Ovary (tissue), 7 donors: ENCODE measurements at regions not wholly inside any gene's neighbourhood (a gene's known extent, or its start where the extent isn't known, plus 50 kb on each side); places are given as distances from the start of the nearest gene placed in this dataset.

Experiments
- DNase-seq, 5 donors: peaks; one replicate each; pipeline ENCODE4 v3.0.0-alpha.2; 2019 to 2020
- H3K27ac ChIP-seq, 2 donors: fragments of 200-600 bp; one replicate each; pipeline versions ENCODE4 v1.5.1 to v1.8.0; 2019 to 2022
- H3K27me3 ChIP-seq: fragments of 200-600 bp; one replicate; pipeline ENCODE4 v1.8.0; 2022
- H3K36me3 ChIP-seq: fragments of 200-600 bp; sonication (generic); one replicate; pipeline ENCODE4 v1.5.1; 2019
- H3K4me1 ChIP-seq: one replicate; pipeline ENCODE4 v1.8.1; 2013; ENCODE audit warnings: mild to moderate bottlenecking, moderate library complexity; ENCODE audit not compliant: insufficient read depth
- H3K4me3 ChIP-seq: fragments of 200-600 bp; sonication (generic); one replicate; pipeline ENCODE4 v1.5.1; 2017
- H3K9me3 ChIP-seq, 2 donors: fragments of 200-600 bp in 1 of 2; sonication (generic) in 1 of 2; one replicate each; pipeline versions ENCODE4 v1.5.1 to v1.8.1; 2013 to 2019; ENCODE audit warnings: mild to moderate bottlenecking in 1 of 2, moderate library complexity in 1 of 2
- EP300 ChIP-seq: sonication (generic); formaldehyde crosslinking; IDR thresholded peaks from one replicate; pipeline ENCODE4 v1.6.1; 2017; ENCODE audit warnings: antibody characterized with exemption
- POLR2A ChIP-seq: fragments of 450-650 bp; IDR thresholded peaks from one replicate; pipeline ENCODE4 v1.6.1; 2017; ENCODE audit warnings: antibody characterized with exemption, mild to moderate bottlenecking, moderate library complexity
- WGBS, 3 donors: extraction: QIAGEN DNeasy Blood & Tissue Kit in 1 of 3; methylation state at CpG; one replicate each; pipeline versions ENCODE4 v1.1.5 to v1.1.7; 2013 to 2017; 5-methylcytosine and 5-hydroxymethylcytosine counted together
- intact Hi-C, 4 donors: fragments of 100-400 bp; cut with DNase I; formaldehyde crosslinking; loops; one replicate each; pipeline versions ENCODE4 v1.11.0 to v1.15.1; 2022 to 2023
- TF ChIP-seq, protein P1 (sequence below), 3 donors: fragments of 450-650 bp in 2 of 3; fragments of 200-600 bp in 1 of 3; IDR thresholded peaks; one replicate each; pipeline versions ENCODE4 v1.5.1 to v1.8.0; 2016 to 2022; ENCODE audit warnings: antibody characterized with exemption in 3 of 3, mild to moderate bottlenecking in 1 of 3
- donor health status: DM: no; HTN: no; CAD: no; lungs with moderate emphysema.
- donor health status: DM: no; HTN: no; CAD: no.
- donor health status: Bipolar disorder and iron deficiency.
- donor health status: DM: no; HTN: no; CAD: no.
- donor health status: DM: yes; HTN: yes; CAD: no.

DNA sequence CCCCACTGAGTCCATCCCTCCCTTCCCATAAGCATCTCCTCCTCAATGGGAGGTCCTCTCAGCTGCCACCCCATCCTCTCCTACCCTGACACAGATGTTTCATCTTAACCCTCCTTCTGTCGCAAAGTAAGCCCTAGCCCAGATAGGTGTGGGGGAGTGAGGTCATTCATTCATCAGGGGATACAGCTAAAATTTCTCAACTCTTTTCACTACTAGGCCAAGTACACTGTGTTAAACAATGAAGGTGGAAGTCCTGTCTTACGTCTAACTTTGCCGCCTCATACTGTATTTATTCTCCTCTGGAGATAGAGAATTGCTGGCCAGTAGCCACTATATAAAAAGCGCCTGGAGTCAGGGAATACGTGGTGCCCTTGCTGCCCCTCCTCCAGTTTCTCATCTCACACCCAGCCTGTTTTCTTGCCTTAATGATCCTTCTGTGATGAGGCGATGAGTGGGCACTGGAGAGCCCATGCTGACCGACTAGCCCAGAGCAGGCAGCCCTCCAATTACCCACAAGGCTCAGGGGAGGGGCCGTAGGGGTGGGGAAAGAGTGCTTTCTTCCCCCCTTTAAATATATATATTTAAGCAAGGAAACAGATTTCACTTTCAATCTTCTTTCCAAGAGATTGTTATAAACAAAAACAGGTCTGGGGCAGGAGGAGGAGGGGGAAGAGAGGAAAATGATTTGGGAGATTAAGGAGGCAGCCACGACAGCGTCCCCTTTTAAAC lies 149.5 kb downstream of the PJA1 start:
- Histone ChIP-seq H3K27ac (no peak overlapping the region), H3K27me3 (no peaks in the 10 kb centered on the region), H3K4me1 (peaks cover 10% of the 10 kb centered on the region), H3K36me3 (no peaks in the 10 kb centered on the region), H3K9me3 (no peaks in the 10 kb centered on the region), H3K4me3 (no peak overlapping the region)
- TF ChIP-seq, protein P1, sequence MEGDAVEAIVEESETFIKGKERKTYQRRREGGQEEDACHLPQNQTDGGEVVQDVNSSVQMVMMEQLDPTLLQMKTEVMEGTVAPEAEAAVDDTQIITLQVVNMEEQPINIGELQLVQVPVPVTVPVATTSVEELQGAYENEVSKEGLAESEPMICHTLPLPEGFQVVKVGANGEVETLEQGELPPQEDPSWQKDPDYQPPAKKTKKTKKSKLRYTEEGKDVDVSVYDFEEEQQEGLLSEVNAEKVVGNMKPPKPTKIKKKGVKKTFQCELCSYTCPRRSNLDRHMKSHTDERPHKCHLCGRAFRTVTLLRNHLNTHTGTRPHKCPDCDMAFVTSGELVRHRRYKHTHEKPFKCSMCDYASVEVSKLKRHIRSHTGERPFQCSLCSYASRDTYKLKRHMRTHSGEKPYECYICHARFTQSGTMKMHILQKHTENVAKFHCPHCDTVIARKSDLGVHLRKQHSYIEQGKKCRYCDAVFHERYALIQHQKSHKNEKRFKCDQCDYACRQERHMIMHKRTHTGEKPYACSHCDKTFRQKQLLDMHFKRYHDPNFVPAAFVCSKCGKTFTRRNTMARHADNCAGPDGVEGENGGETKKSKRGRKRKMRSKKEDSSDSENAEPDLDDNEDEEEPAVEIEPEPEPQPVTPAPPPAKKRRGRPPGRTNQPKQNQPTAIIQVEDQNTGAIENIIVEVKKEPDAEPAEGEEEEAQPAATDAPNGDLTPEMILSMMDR (IDR thresholded peaks at IDR 0.05) = no peak
- TF ChIP-seq EP300 (no peak), POLR2A (no peak)
- 41 to 51% (median 46%) methylated on average over 10 of the region's 10 CpGs for WGBS, 3 donors
- DNase-seq = no peak
- intact Hi-C loops = no loop called here

- H3K27ac ChIP-seq = no peak overlapping the region
- intact Hi-C loops = no loop called here
- H3K27me3 ChIP-seq = no peaks in the 10 kb centered on the region
- H3K9me3 ChIP-seq = no peaks in the 10 kb centered on the region
- TF ChIP-seq EP300 (no peak), POLR2A (no peak)
- TF ChIP-seq, protein P1 (IDR thresholded peaks at IDR 0.05) = no peak
- H3K4me1 ChIP-seq = peaks cover 10% of the 10 kb centered on the region
- H3K36me3 ChIP-seq = no peaks in the 10 kb centered on the region
- WGBS, 3 donors = 64 to 75% (median 64%) methylated on average over 7 of the region's 7 CpGs
- peak in 1 of 5 donors; percentile 60 for DNase-seq
- no peak overlapping the region for H3K4me3 ChIP-seq
Measured at GRCh38 chrX:69015156-69015555, 150.1 kb downstream of the PJA1 start.

DNA sequence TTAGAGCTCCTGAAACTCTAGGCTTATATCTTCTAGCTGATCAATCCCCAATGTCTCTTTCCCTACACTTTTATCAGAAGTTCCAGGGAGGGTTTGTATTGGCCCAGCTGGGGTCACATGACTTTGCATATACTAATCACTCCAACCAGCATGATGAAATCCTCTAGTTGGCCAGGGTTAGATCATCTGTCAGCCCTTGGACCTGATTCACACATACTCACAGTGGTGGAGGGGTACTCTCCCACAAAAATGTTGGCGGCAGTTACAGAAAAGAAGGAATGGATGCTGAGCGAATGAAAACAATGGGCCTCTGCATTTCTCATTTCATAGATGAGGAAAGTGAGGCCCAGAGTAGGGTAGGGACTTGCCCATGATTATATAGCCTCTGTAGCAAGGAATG lies 151.1 kb downstream of the PJA1 start:
- no peak for DNase-seq

GRCh38 chrX:69010339-69010738 lies 154.9 kb downstream of the PJA1 start:
- Histone ChIP-seq H3K27me3 (no peaks in the 10 kb centered on the region), H3K36me3 (no peaks in the 10 kb centered on the region), H3K4me1 (peaks cover 2% of the 10 kb centered on the region), H3K4me3 (no peak overlapping the region), H3K27ac (no peak overlapping the region), H3K9me3 (no peaks in the 10 kb centered on the region)
- TF ChIP-seq EP300 (no peak), POLR2A (no peak)
- TF ChIP-seq, protein P1 (IDR thresholded peaks at IDR 0.05) = no peak
- DNase-seq = no peak
- intact Hi-C loops = no loop called here
- WGBS, 3 donors = 60 to 69% (median 63%) methylated on average over 4 of the region's 4 CpGs

More for the DNA sequence above, 151.1 kb downstream of the PJA1 start:
- no peak overlapping the region for H3K4me3 ChIP-seq
- H3K27ac ChIP-seq = no peak overlapping the region
- H3K36me3 ChIP-seq = no peaks in the 10 kb centered on the region
- intact Hi-C loops = no loop called here
- TF ChIP-seq, protein P1 (IDR thresholded peaks at IDR 0.05) = no peak
- TF ChIP-seq EP300 = no peak
- no peak for TF ChIP-seq POLR2A
- no peaks in the 10 kb centered on the region for H3K9me3 ChIP-seq
- 83 to 91% (median 90%) methylated on average over 2 of the region's 2 CpGs for WGBS, 3 donors
- peaks cover 10% of the 10 kb centered on the region for H3K4me1 ChIP-seq
- H3K27me3 ChIP-seq = no peaks in the 10 kb centered on the region
